ENCODE measurements at regions not wholly inside any gene's neighbourhood (a gene's known extent, or its start where the extent isn't known, plus 50 kb on each side); places are given as distances from the start of the nearest gene placed in this dataset.

GRCh38 chr4:176595257-176595656, 197.5 kb downstream of the VEGFC start:
- H3K9me3 Mint-ChIP-seq (ENCODE audit: low read depth): peaks cover 10% of the 10 kb centered on the region
- no peaks in the 10 kb centered on the region for H3K36me3 Mint-ChIP-seq (ENCODE audit: low read depth)
- no peaks in the 10 kb centered on the region for H3K4me1 Mint-ChIP-seq (ENCODE audit: low read depth)
- no peak overlapping the region for H3K4me3 Mint-ChIP-seq (ENCODE audit: unreplicated experiment)
- DNase-seq (ENCODE audit: low spot score): no peak
- H3K27ac Mint-ChIP-seq (ENCODE audit: unreplicated experiment): no peak overlapping the region
- TF ChIP-seq, protein P1, sequence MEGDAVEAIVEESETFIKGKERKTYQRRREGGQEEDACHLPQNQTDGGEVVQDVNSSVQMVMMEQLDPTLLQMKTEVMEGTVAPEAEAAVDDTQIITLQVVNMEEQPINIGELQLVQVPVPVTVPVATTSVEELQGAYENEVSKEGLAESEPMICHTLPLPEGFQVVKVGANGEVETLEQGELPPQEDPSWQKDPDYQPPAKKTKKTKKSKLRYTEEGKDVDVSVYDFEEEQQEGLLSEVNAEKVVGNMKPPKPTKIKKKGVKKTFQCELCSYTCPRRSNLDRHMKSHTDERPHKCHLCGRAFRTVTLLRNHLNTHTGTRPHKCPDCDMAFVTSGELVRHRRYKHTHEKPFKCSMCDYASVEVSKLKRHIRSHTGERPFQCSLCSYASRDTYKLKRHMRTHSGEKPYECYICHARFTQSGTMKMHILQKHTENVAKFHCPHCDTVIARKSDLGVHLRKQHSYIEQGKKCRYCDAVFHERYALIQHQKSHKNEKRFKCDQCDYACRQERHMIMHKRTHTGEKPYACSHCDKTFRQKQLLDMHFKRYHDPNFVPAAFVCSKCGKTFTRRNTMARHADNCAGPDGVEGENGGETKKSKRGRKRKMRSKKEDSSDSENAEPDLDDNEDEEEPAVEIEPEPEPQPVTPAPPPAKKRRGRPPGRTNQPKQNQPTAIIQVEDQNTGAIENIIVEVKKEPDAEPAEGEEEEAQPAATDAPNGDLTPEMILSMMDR (IDR thresholded peaks at IDR 0.05): no peak
- peaks cover 10% of the 10 kb centered on the region for H3K27me3 Mint-ChIP-seq (ENCODE audit: low read depth)

- no peaks in the 10 kb centered on the region for H3K9me3 Mint-ChIP-seq (ENCODE audit: low read depth)
- H3K27ac Mint-ChIP-seq (ENCODE audit: unreplicated experiment): no peak overlapping the region
- DNase-seq (ENCODE audit: low spot score): no peak
- H3K36me3 Mint-ChIP-seq (ENCODE audit: low read depth): no peaks in the 10 kb centered on the region
- H3K4me1 Mint-ChIP-seq (ENCODE audit: low read depth): no peaks in the 10 kb centered on the region
- H3K27me3 Mint-ChIP-seq (ENCODE audit: low read depth): peaks cover 14% of the 10 kb centered on the region
- TF ChIP-seq, protein P1 (IDR thresholded peaks at IDR 0.05): no peak
- H3K4me3 Mint-ChIP-seq (ENCODE audit: unreplicated experiment): no peak overlapping the region
Observed at GRCh38 chr4:176601124-176601523, 191.6 kb downstream of the VEGFC start.

DNA sequence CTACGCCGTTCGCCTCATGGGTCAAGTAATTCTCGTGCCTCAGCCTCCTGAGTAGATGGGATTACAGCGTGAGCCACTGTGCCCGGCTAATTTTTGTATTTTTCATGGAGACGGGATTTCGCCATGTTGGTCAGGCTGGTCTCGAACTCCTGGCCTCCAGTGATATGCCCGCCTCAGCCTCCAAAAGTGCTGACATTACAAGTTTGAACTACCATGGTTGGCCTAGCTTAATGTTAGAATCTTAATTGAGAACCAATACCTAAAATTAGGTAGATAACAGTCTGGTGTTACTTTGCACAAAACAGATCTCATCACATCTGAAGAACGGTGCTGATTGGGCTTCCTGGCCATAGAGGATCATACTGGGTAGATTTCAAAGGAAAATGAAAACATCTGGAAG, 184.9 kb downstream of the VEGFC start:
- TF ChIP-seq, protein P1 (IDR thresholded peaks at IDR 0.05): no peak
- DNase-seq (ENCODE audit: low spot score): no peak
- Mint-ChIP-seq H3K9me3 (ENCODE audit: low read depth) (no peaks in the 10 kb centered on the region), H3K27me3 (ENCODE audit: low read depth) (peaks cover 27% of the 10 kb centered on the region), H3K27ac (ENCODE audit: unreplicated experiment) (no peak overlapping the region), H3K4me1 (ENCODE audit: low read depth) (no peaks in the 10 kb centered on the region), H3K4me3 (ENCODE audit: unreplicated experiment) (no peak overlapping the region), H3K36me3 (ENCODE audit: low read depth) (no peaks in the 10 kb centered on the region)

DNA sequence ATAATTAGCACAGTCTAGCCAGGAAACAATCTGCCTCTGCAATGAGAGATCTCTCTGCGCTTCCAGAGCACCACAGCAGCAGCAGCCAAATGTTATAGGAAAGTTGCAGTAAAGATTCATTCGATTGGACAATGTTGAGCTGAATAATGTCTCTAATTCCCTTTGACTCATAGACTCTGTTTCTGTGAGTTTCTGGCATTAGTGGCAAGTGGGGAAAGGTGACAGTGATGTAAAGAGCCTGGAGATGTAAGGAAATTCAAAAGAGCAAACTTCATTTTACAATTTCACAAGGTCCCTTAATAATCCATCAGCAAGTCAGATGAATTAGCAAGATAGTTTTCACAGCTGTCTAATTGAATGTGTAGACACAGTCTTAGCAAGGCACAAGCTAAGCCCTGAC, 184.4 kb downstream of the VEGFC start:
- H3K27ac Mint-ChIP-seq (ENCODE audit: unreplicated experiment): no peak overlapping the region
- H3K36me3 Mint-ChIP-seq (ENCODE audit: low read depth): no peaks in the 10 kb centered on the region
- H3K4me3 Mint-ChIP-seq (ENCODE audit: unreplicated experiment): no peak overlapping the region
- H3K4me1 Mint-ChIP-seq (ENCODE audit: low read depth): no peaks in the 10 kb centered on the region
- no peak for DNase-seq (ENCODE audit: low spot score)
- TF ChIP-seq, protein P1 (IDR thresholded peaks at IDR 0.05): no peak
- H3K27me3 Mint-ChIP-seq (ENCODE audit: low read depth): peaks cover 25% of the 10 kb centered on the region
- no peaks in the 10 kb centered on the region for H3K9me3 Mint-ChIP-seq (ENCODE audit: low read depth)

DNA sequence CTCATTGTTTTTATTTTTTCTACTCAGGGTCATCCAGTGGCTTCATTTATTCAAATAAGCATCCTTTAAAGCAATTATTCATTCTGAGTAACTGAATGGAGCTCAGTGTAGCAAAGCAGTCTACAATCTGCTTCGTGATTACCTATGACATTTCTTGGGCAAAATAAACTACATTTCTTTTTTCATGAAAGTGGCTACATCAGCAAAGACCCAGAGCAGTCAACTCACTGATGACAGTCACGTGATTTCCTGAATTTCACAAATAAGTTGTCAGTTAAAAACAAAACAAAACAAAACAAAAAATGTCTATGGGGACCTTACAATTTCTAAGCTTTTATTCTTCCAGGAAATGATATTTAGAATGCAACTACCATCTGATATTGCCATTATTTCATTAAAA, 182.1 kb downstream of the VEGFC start:
- Mint-ChIP-seq H3K27ac (ENCODE audit: unreplicated experiment) (no peak overlapping the region), H3K4me3 (ENCODE audit: unreplicated experiment) (no peak overlapping the region), H3K4me1 (ENCODE audit: low read depth) (no peaks in the 10 kb centered on the region), H3K9me3 (ENCODE audit: low read depth) (peaks cover 4% of the 10 kb centered on the region), H3K27me3 (ENCODE audit: low read depth) (peaks cover 18% of the 10 kb centered on the region), H3K36me3 (ENCODE audit: low read depth) (peaks cover 1% of the 10 kb centered on the region)
- TF ChIP-seq, protein P1 (IDR thresholded peaks at IDR 0.05): no peak
- no peak for DNase-seq (ENCODE audit: low spot score)
